Testis (tissue), 2 donors: ENCODE measurements at regions not wholly inside any gene's neighbourhood (a gene's known extent, or its start where the extent isn't known, plus 50 kb on each side); places are given as distances from the start of the nearest gene placed in this dataset.
"Not testable (repeated sequence)": the region's sequence is repeated elsewhere in the genome, so short reads cannot be mapped to it uniquely, and the experiment has no call there.

Experiments
- DNase-seq: peaks from one replicate; pipeline ENCODE4 v3.0.0-alpha.2; 2019
- H3K27ac ChIP-seq, 2 donors: fragments of 200-600 bp; sonication (generic); one replicate each; pipeline ENCODE4 v1.5.1; 2019
- H3K27me3 ChIP-seq: fragments of 200-600 bp; sonication (generic); one replicate; pipeline ENCODE4 v1.5.1; 2019
- H3K36me3 ChIP-seq: fragments of 200-600 bp; sonication (generic); one replicate; pipeline ENCODE4 v1.5.1; 2017; ENCODE audit warnings: low read depth; ENCODE audit errors: missing control alignments
- H3K4me1 ChIP-seq: fragments of 200-600 bp; sonication (generic); one replicate; pipeline ENCODE4 v1.5.1; 2019
- H3K4me3 ChIP-seq, 2 donors: fragments of 200-600 bp; sonication (generic); one replicate each; pipeline ENCODE4 v1.5.1; 2017 to 2019
- H3K9me3 ChIP-seq: fragments of 200-600 bp; sonication (generic); one replicate; pipeline ENCODE4 v1.5.1; 2017
- CTCF ChIP-seq, 3 experiments: fragments of 450-650 bp in 2 of 3; fragments of 200-600 bp in 1 of 3; sonication (generic) in 1 of 3; IDR thresholded peaks; one replicate each; pipeline ENCODE4 v1.5.1; 2016 to 2019; ENCODE audit warnings: antibody characterized with exemption in 3 of 3, mild to moderate bottlenecking in 2 of 3, moderate library complexity in 1 of 3
- POLR2A ChIP-seq: fragments of 450-650 bp; IDR thresholded peaks from one replicate; pipeline ENCODE4 v1.6.1; 2017; ENCODE audit warnings: antibody characterized with exemption, mild to moderate bottlenecking, moderate library complexity
- WGBS, 2 donors: methylation state at CpG; one replicate each; pipeline ENCODE4 v1.1.5; 2018; 5-methylcytosine and 5-hydroxymethylcytosine counted together
- intact Hi-C: fragments of 100-400 bp; cut with DNase I; formaldehyde crosslinking; loops from one replicate; pipeline ENCODE4 v1.15.1; 2023; ENCODE audit warnings: low total_unique reads

DNA sequence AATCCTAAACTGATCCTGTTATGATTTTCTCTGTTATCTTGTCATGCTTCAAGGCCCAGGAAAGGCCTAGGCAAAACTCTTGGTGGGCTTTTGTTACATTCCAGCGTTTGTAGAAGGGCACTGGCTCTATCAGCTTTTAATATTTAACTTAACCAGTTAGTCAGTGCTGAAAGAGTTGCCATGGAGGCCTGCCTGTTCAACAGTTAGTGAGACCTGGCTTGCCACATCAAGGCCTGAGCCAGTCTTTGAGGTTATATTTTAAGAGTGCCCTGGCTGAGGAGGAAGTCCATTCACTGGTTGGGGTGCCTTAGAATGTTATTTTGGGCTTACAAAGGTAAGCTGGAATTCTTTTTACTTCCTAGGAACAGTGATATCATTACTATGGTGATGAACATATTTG is 144.1 kb upstream of the NRG3 start:
- no peak for TF ChIP-seq CTCF (IDR thresholded peaks at IDR 0.05)
- TF ChIP-seq POLR2A: no peak
- no peaks in the 10 kb centered on the region for H3K27me3 ChIP-seq
- no peak for DNase-seq
- no peak overlapping the region for H3K27ac ChIP-seq
- H3K9me3 ChIP-seq: no peaks in the 10 kb centered on the region
- H3K36me3 ChIP-seq: no peaks in the 10 kb centered on the region
- intact Hi-C loops: no loop called here
- H3K4me1 ChIP-seq: no peaks in the 10 kb centered on the region
- WGBS, 2 donors: 0% methylated on average over 1 of the region's 1 CpG; no CpG with 5 or more reads in 1 of the 2 donors
- no peak overlapping the region for H3K4me3 ChIP-seq

GRCh38 chr10:81733542-81733941 is 141.5 kb upstream of the NRG3 start:
- Histone ChIP-seq H3K4me3 (no peak overlapping the region), H3K4me1 (no peaks in the 10 kb centered on the region), H3K27me3 (no peaks in the 10 kb centered on the region), H3K9me3 (no peaks in the 10 kb centered on the region), H3K36me3 (no peaks in the 10 kb centered on the region), H3K27ac (no peak overlapping the region)
- intact Hi-C loops: no loop called here
- 51 to 72% methylated on average over 1 of the region's 1 CpG for WGBS, 2 donors
- DNase-seq: no peak
- TF ChIP-seq POLR2A (no peak), CTCF (IDR thresholded peaks at IDR 0.05) (no peak)

DNA sequence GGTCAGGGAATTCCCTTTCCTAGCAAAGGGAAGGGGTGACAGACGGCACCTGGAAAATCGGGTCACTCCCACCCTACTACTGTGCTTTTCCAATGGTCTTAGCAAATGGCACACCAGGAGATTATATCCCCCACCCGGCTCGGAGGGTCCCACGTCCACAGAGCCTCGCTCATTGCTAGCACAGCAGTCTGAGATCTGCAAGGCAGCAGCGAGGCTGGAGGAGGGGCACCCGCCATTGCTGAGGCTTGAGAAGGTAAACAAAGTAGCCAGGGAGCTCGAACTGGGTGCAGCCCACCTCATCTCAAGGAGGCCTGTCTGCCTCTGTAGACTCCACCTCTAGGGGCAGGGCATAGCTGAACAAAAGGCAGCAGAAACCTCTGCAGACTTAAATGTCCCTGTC is 139.8 kb upstream of the NRG3 start:
- H3K9me3 ChIP-seq, H3K36me3 ChIP-seq, DNase-seq, H3K4me1 ChIP-seq, H3K4me3 ChIP-seq, H3K27me3 ChIP-seq, intact Hi-C loops, H3K27ac ChIP-seq: not testable (repeated sequence)
- 72 to 82% methylated on average over 6 to 9 of the region's 9 CpGs for WGBS, 2 donors

GRCh38 chr10:81759111-81759510 is 115.9 kb upstream of the NRG3 start:
- Histone ChIP-seq H3K9me3 (no peaks in the 10 kb centered on the region), H3K36me3 (no peaks in the 10 kb centered on the region), H3K27me3 (no peaks in the 10 kb centered on the region), H3K4me3 (no peak overlapping the region), H3K27ac (no peak overlapping the region), H3K4me1 (no peaks in the 10 kb centered on the region)
- TF ChIP-seq POLR2A (no peak), CTCF (IDR thresholded peaks at IDR 0.05) (no peak)
- no peak for DNase-seq
- intact Hi-C loops: no loop called here
- 73 to 93% methylated on average over 2 of the region's 2 CpGs for WGBS, 2 donors

GRCh38 chr10:81784111-81784597 is 90.8 kb upstream of the NRG3 start:
- WGBS, 2 donors: 64 to 74% methylated on average over 16 to 28 of the region's 31 CpGs
- DNase-seq: no peak
- H3K4me3 ChIP-seq: peak overlapping the region in 1 of 2 donors; percentile 47
- H3K9me3 ChIP-seq: no peaks in the 10 kb centered on the region
- H3K27ac ChIP-seq: no peak overlapping the region
- no peak for TF ChIP-seq POLR2A
- TF ChIP-seq CTCF (IDR thresholded peaks at IDR 0.05): no peak
- intact Hi-C loops: no loop called here
- no peaks in the 10 kb centered on the region for H3K27me3 ChIP-seq
- H3K36me3 ChIP-seq: no peaks in the 10 kb centered on the region
- H3K4me1 ChIP-seq: no peaks in the 10 kb centered on the region
